ENCODE measurements at regions not wholly inside any gene's neighbourhood (a gene's known extent, or its start where the extent isn't known, plus 50 kb on each side); places are given as distances from the start of the nearest gene placed in this dataset.

DNA sequence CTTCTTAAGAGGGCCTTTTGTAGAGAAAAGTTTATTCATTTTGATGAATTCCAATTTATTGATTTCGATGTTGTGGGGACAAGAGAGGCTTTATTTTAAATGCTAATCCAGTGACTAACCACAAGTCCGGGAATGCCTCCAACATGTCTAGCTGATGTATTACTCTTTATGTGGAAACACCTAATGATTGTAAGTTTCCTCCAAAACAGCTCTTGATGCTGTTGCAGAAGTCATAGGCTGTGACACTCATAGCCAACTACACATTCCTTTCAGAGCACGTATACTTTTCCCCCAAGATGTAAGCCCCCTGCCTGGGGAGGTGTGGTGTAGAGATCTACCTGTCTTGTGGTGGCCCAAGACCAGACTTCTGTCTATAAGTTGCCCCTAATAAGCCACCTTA lies 61.3 kb upstream of the RNF24 start:
- no peaks in the 10 kb centered on the region for H4K20me1 ChIP-seq (ENCODE audit: control insufficient read depth, insufficient read depth, low read depth, low read length)
- no peaks in the 10 kb centered on the region for H3K79me2 ChIP-seq (ENCODE audit: control insufficient read depth, low read length)
- no peak overlapping the region for H3K4me3 ChIP-seq (ENCODE audit: low read length)
- no peak overlapping the region for H3K4me2 ChIP-seq (ENCODE audit: low read length)
- no peaks in the 10 kb centered on the region for H3K9me2 ChIP-seq (replicated peaks; ENCODE audit: control insufficient read depth, low read length)
- no peak overlapping the region for H3K27ac ChIP-seq (ENCODE audit: low read depth, low read length)
- TF ChIP-seq EZH2phosphoT487 (IDR thresholded peaks at IDR 0.05; ENCODE audit: borderline replicate concordance, low read length), result no peak
- TF ChIP-seq, protein P1, sequence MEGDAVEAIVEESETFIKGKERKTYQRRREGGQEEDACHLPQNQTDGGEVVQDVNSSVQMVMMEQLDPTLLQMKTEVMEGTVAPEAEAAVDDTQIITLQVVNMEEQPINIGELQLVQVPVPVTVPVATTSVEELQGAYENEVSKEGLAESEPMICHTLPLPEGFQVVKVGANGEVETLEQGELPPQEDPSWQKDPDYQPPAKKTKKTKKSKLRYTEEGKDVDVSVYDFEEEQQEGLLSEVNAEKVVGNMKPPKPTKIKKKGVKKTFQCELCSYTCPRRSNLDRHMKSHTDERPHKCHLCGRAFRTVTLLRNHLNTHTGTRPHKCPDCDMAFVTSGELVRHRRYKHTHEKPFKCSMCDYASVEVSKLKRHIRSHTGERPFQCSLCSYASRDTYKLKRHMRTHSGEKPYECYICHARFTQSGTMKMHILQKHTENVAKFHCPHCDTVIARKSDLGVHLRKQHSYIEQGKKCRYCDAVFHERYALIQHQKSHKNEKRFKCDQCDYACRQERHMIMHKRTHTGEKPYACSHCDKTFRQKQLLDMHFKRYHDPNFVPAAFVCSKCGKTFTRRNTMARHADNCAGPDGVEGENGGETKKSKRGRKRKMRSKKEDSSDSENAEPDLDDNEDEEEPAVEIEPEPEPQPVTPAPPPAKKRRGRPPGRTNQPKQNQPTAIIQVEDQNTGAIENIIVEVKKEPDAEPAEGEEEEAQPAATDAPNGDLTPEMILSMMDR (IDR thresholded peaks at IDR 0.05; ENCODE audit: low read depth, low read length, poor library complexity, severe bottlenecking), result no peak
- no peaks in the 10 kb centered on the region for H3K9me3 ChIP-seq (ENCODE audit: control insufficient read depth, insufficient read depth, low read length)
- no peaks in the 10 kb centered on the region for H3F3A ChIP-seq (ENCODE audit: control insufficient read depth, insufficient read depth)
- peaks cover 4% of the 10 kb centered on the region for H3K4me1 ChIP-seq (ENCODE audit: control insufficient read depth, low read length)
- H3K27me3 ChIP-seq (ENCODE audit: control insufficient read depth, low read length), result 0 out of 2 replicates have a peak, but pooled peaks cover 2% of the 10 kb centered on the region
- H3K36me3 ChIP-seq (ENCODE audit: control insufficient read depth, low read length), result no peaks in the 10 kb centered on the region

DNA sequence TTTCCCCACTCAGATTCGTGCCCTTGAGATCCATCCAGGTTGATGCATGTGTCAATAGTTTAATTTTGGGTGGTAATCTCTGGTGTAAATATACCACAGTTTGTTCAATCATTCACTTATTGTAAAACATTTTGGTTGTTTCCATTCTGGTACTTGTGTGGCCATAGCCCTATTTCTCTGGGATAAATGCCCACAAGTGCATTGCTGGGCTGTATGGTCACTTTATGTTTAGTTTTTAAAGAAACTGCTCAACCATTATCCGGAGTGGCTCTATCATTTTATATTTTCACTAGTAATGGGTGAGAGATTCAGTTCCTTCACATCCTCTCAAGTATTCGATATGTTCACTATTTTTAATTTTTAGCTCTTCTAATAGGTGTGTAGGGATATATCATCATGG lies 60.7 kb upstream of the RNF24 start:
- Histone ChIP-seq H3K4me1 (ENCODE audit: control insufficient read depth, low read length) (no peaks in the 10 kb centered on the region), H3K4me2 (ENCODE audit: low read length) (no peak overlapping the region)

DNA sequence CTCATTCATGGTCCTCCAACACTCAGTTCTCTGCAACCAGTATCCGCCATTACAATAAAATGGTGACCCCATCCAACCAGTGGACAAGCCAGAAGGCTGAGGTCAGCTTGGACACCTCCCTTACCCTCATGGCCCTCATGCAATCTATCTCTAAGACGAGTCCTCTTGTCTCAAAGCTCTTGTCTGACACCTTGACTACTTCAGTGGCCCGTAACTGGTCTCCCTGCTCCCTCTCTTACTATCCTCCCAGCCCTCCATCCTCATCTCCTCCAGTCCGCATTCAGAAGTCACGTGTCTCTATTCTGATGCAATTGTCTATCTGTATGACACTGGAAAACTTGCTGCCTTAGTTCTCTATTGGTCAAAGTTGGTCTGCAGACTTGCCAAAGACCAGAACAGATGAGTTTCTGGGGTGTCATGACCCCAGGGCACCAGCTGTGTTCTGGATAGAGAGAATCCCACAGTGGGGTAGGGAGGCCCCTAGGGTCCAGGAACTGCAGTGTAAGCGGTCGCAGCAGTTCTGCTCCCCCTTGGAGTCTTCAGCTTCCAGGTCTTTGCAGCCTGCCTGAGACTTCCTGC lies 59.6 kb upstream of the RNF24 start:
- no peak overlapping the region for H3K27ac ChIP-seq (ENCODE audit: low read depth, low read length)
- H3K4me1 ChIP-seq (ENCODE audit: control insufficient read depth, low read length), result no peaks in the 10 kb centered on the region

More for the DNA sequence above, 60.7 kb upstream of the RNF24 start:
- Histone ChIP-seq H3K9me2 (replicated peaks; ENCODE audit: control insufficient read depth, low read length) (no peaks in the 10 kb centered on the region), H3K36me3 (ENCODE audit: control insufficient read depth, low read length) (no peaks in the 10 kb centered on the region), H3K79me2 (ENCODE audit: control insufficient read depth, low read length) (no peaks in the 10 kb centered on the region), H3K27ac (ENCODE audit: low read depth, low read length) (no peak overlapping the region), H4K20me1 (ENCODE audit: control insufficient read depth, insufficient read depth, low read depth, low read length) (no peaks in the 10 kb centered on the region), H3K4me3 (ENCODE audit: low read length) (no peak overlapping the region), H3K9me3 (ENCODE audit: control insufficient read depth, insufficient read depth, low read length) (no peaks in the 10 kb centered on the region), H3K27me3 (ENCODE audit: control insufficient read depth, low read length) (0 out of 2 replicates have a peak, but pooled peaks cover 2% of the 10 kb centered on the region), H3F3A (ENCODE audit: control insufficient read depth, insufficient read depth) (no peaks in the 10 kb centered on the region)
- TF ChIP-seq EZH2phosphoT487 (IDR thresholded peaks at IDR 0.05; ENCODE audit: borderline replicate concordance, low read length), result no peak
- TF ChIP-seq, protein P1 (IDR thresholded peaks at IDR 0.05; ENCODE audit: low read depth, low read length, poor library complexity, severe bottlenecking), result no peak

More for the DNA sequence above, 59.6 kb upstream of the RNF24 start:
- no peaks in the 10 kb centered on the region for H3K9me3 ChIP-seq (ENCODE audit: control insufficient read depth, insufficient read depth, low read length)
- TF ChIP-seq, protein P1 (IDR thresholded peaks at IDR 0.05; ENCODE audit: low read depth, low read length, poor library complexity, severe bottlenecking), result no peak
- TF ChIP-seq EZH2phosphoT487 (IDR thresholded peaks at IDR 0.05; ENCODE audit: borderline replicate concordance, low read length), result no peak
- H3K79me2 ChIP-seq (ENCODE audit: control insufficient read depth, low read length), result no peaks in the 10 kb centered on the region
- H4K20me1 ChIP-seq (ENCODE audit: control insufficient read depth, insufficient read depth, low read depth, low read length), result no peaks in the 10 kb centered on the region
- H3F3A ChIP-seq (ENCODE audit: control insufficient read depth, insufficient read depth), result no peaks in the 10 kb centered on the region
- no peak overlapping the region for H3K4me3 ChIP-seq (ENCODE audit: low read length)
- no peaks in the 10 kb centered on the region for H3K36me3 ChIP-seq (ENCODE audit: control insufficient read depth, low read length)
- H3K27me3 ChIP-seq (ENCODE audit: control insufficient read depth, low read length), result 0 out of 2 replicates have a peak, but pooled peaks cover 2% of the 10 kb centered on the region
- no peaks in the 10 kb centered on the region for H3K9me2 ChIP-seq (replicated peaks; ENCODE audit: control insufficient read depth, low read length)
- H3K4me2 ChIP-seq (ENCODE audit: low read length), result no peak overlapping the region
